ENCODE measurements at regions not wholly inside any gene's neighbourhood (a gene's known extent, or its start where the extent isn't known, plus 50 kb on each side); places are given as distances from the start of the nearest gene placed in this dataset.

- TF ChIP-seq, protein P1, sequence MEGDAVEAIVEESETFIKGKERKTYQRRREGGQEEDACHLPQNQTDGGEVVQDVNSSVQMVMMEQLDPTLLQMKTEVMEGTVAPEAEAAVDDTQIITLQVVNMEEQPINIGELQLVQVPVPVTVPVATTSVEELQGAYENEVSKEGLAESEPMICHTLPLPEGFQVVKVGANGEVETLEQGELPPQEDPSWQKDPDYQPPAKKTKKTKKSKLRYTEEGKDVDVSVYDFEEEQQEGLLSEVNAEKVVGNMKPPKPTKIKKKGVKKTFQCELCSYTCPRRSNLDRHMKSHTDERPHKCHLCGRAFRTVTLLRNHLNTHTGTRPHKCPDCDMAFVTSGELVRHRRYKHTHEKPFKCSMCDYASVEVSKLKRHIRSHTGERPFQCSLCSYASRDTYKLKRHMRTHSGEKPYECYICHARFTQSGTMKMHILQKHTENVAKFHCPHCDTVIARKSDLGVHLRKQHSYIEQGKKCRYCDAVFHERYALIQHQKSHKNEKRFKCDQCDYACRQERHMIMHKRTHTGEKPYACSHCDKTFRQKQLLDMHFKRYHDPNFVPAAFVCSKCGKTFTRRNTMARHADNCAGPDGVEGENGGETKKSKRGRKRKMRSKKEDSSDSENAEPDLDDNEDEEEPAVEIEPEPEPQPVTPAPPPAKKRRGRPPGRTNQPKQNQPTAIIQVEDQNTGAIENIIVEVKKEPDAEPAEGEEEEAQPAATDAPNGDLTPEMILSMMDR (IDR thresholded peaks at IDR 0.05), result no peak
- H3K27me3 Mint-ChIP-seq (ENCODE audit: low read depth, poor library complexity), result no peaks in the 10 kb centered on the region
- no peak for DNase-seq
- H3K27ac Mint-ChIP-seq, result peak overlapping the region; percentile 45
- no peaks in the 10 kb centered on the region for H3K36me3 Mint-ChIP-seq (ENCODE audit: low read depth)
- H3K9me3 Mint-ChIP-seq, result no peaks in the 10 kb centered on the region
- no peak overlapping the region for H3K4me3 Mint-ChIP-seq
- H3K4me1 Mint-ChIP-seq, result peaks cover 6% of the 10 kb centered on the region
These were observed 1069.1 kb downstream of the EFNA5 start for GRCh38 chr5:106601620-106602019.

DNA sequence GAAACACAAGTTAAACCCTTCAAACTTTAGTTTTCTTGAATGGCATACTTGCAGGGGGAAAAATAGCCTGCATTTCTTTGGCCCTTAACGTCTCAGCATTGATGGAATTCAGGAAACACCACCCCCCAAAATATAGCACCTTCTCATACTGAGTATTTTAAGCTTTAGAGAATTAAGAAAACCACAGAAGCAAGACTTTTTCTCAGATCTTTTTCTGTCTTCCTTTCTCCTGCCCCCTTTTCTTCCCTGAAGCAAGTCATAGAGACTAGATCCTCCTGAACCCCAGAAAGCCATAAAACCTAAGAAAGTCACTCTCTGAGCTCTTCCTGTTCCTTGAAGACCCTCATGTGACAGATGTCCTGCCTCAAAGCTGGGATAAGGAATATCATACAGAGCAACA is 1069.9 kb downstream of the EFNA5 start:
- H3K9me3 Mint-ChIP-seq, result no peaks in the 10 kb centered on the region
- no peak overlapping the region for H3K4me3 Mint-ChIP-seq
- peaks cover 6% of the 10 kb centered on the region for H3K4me1 Mint-ChIP-seq
- H3K36me3 Mint-ChIP-seq (ENCODE audit: low read depth), result no peaks in the 10 kb centered on the region
- H3K27me3 Mint-ChIP-seq (ENCODE audit: low read depth, poor library complexity), result no peaks in the 10 kb centered on the region
- TF ChIP-seq, protein P1 (IDR thresholded peaks at IDR 0.05), result no peak
- DNase-seq, result no peak
- no peak overlapping the region for H3K27ac Mint-ChIP-seq

GRCh38 chr5:106595864-106596263 is 1074.9 kb downstream of the EFNA5 start:
- Mint-ChIP-seq H3K9me3 (peaks cover 8% of the 10 kb centered on the region), H3K36me3 (ENCODE audit: low read depth) (no peaks in the 10 kb centered on the region), H3K4me1 (no peaks in the 10 kb centered on the region), H3K27ac (no peak overlapping the region), H3K27me3 (ENCODE audit: low read depth, poor library complexity) (peaks cover 3% of the 10 kb centered on the region), H3K4me3 (no peak overlapping the region)
- DNase-seq, result no peak
- TF ChIP-seq, protein P1 (IDR thresholded peaks at IDR 0.05), result no peak

GRCh38 chr5:106584268-106584667 is 1086.5 kb downstream of the EFNA5 start:
- H3K4me3 Mint-ChIP-seq, result no peak overlapping the region
- DNase-seq, result no peak
- no peaks in the 10 kb centered on the region for H3K27me3 Mint-ChIP-seq (ENCODE audit: low read depth, poor library complexity)
- H3K27ac Mint-ChIP-seq, result peak overlapping the region; percentile 79
- H3K36me3 Mint-ChIP-seq (ENCODE audit: low read depth), result no peaks in the 10 kb centered on the region
- no peaks in the 10 kb centered on the region for H3K9me3 Mint-ChIP-seq
- TF ChIP-seq, protein P1 (IDR thresholded peaks at IDR 0.05), result no peak
- H3K4me1 Mint-ChIP-seq, result no peaks in the 10 kb centered on the region

GRCh38 chr5:106578736-106579135 is 1092.0 kb downstream of the EFNA5 start:
- TF ChIP-seq, protein P1 (IDR thresholded peaks at IDR 0.05), result no peak
- no peak overlapping the region for H3K27ac Mint-ChIP-seq
- no peaks in the 10 kb centered on the region for H3K4me1 Mint-ChIP-seq
- no peak overlapping the region for H3K4me3 Mint-ChIP-seq
- H3K9me3 Mint-ChIP-seq, result peaks cover 4% of the 10 kb centered on the region
- H3K27me3 Mint-ChIP-seq (ENCODE audit: low read depth, poor library complexity), result peaks cover 3% of the 10 kb centered on the region
- no peaks in the 10 kb centered on the region for H3K36me3 Mint-ChIP-seq (ENCODE audit: low read depth)
- no peak for DNase-seq

DNA sequence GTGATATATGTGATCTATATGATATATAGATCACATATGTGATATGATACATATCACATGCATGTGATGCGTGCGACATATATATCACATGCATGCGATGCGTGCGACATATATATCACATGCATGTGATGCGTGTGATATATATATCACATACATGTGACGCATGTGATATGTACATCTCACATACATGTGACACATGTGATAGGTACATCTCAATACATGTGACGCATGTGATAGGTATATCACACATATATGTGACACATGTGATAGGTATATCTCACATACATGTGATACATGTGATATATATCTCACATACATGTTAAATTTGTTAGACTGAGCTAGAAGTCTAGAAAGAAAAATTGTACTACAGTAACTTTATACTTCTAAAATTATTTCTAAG is 1095.9 kb downstream of the EFNA5 start:
- TF ChIP-seq, protein P1 (IDR thresholded peaks at IDR 0.05), result no peak
- no peaks in the 10 kb centered on the region for H3K36me3 Mint-ChIP-seq (ENCODE audit: low read depth)
- no peaks in the 10 kb centered on the region for H3K4me1 Mint-ChIP-seq
- DNase-seq, result no peak
- peaks cover 3% of the 10 kb centered on the region for H3K27me3 Mint-ChIP-seq (ENCODE audit: low read depth, poor library complexity)
- peaks cover 4% of the 10 kb centered on the region for H3K9me3 Mint-ChIP-seq
- H3K27ac Mint-ChIP-seq, result no peak overlapping the region
- H3K4me3 Mint-ChIP-seq, result no peak overlapping the region

All from nephron progenitor cell (in vitro differentiated cells).